ENCODE measurements at regions not wholly inside any gene's neighbourhood (a gene's known extent, or its start where the extent isn't known, plus 50 kb on each side); places are given as distances from the start of the nearest gene placed in this dataset.

GRCh38 chr1:116820369-116820768 lies 66.1 kb downstream of the CD2 start:
- no peak for TF ChIP-seq CTCF (IDR thresholded peaks at IDR 0.05; ENCODE audit: low read length)
- TF ChIP-seq EZH2 (IDR thresholded peaks at IDR 0.05; ENCODE audit: borderline replicate concordance, low read length), result no peak

Measured in OCI-LY1 (cell line).